Hepatocyte (in vitro differentiated cells): ENCODE measurements at regions not wholly inside any gene's neighbourhood (a gene's known extent, or its start where the extent isn't known, plus 50 kb on each side); places are given as distances from the start of the nearest gene placed in this dataset.

Experiments used
- DNase-seq: peaks from one replicate; pipeline ENCODE4 v3.0.0-alpha.2; 2016; ENCODE audit warnings: low spot score
- H2AFZ ChIP-seq: fragments of 200-600 bp; sonication (generic); 2 replicates; pipeline ENCODE4 v1.6.0; 2016; ENCODE audit warnings: antibody characterized with exemption, mild to moderate bottlenecking
- H3K27ac ChIP-seq: fragments of 200-600 bp; sonication (generic); 2 replicates; pipeline ENCODE4 v1.5.1; 2016; ENCODE audit warnings: mild to moderate bottlenecking
- H3K27me3 ChIP-seq: fragments of 200-600 bp; sonication (generic); 2 replicates; pipeline ENCODE4 v1.6.1; 2016
- H3K36me3 ChIP-seq: fragments of 200-600 bp; sonication (generic); replicated peaks from 2 replicates; pipeline ENCODE4 v1.5.1; 2016; ENCODE audit warnings: low read depth; ENCODE audit not compliant: insufficient read depth
- H3K4me1 ChIP-seq: fragments of 200-600 bp; sonication (generic); 2 replicates; pipeline ENCODE4 v1.5.1; 2016; ENCODE audit warnings: mild to moderate bottlenecking, moderate library complexity; ENCODE audit not compliant: insufficient read depth
- H3K4me2 ChIP-seq: fragments of 200-600 bp; sonication (generic); 2 replicates; pipeline ENCODE4 v1.6.0; 2016
- H3K4me3 ChIP-seq: fragments of 200-600 bp; sonication (generic); 2 replicates; pipeline ENCODE4 v1.5.1; 2016; ENCODE audit warnings: mild to moderate bottlenecking
- H3K79me2 ChIP-seq: fragments of 200-600 bp; sonication (generic); 2 replicates; pipeline ENCODE4 v1.6.0; 2017; ENCODE audit warnings: mild to moderate bottlenecking
- H3K9me2 ChIP-seq: fragments of 200-600 bp; sonication (generic); replicated peaks from 2 replicates; pipeline ENCODE4 v1.6.0; 2017; ENCODE audit warnings: mild to moderate bottlenecking; ENCODE audit not compliant: insufficient read depth
- H3K9me3 ChIP-seq: fragments of 200-600 bp; sonication (generic); 2 replicates; pipeline ENCODE4 v1.5.1; 2016; ENCODE audit warnings: low read depth, mild to moderate bottlenecking
- H4K20me1 ChIP-seq: fragments of 200-600 bp; sonication (generic); 2 replicates; pipeline ENCODE4 v1.6.0; 2016; ENCODE audit warnings: mild to moderate bottlenecking; ENCODE audit not compliant: insufficient read depth, poor library complexity, severe bottlenecking
- EZH2 ChIP-seq: fragments of 200-600 bp; sonication (generic); IDR thresholded peaks from 2 replicates; pipeline ENCODE4 v1.6.1; 2016; ENCODE audit warnings: antibody characterized with exemption, mild to moderate bottlenecking, borderline replicate concordance
- EZH2phosphoT487 ChIP-seq: fragments of 200-600 bp; sonication (generic); IDR thresholded peaks from one replicate; pipeline ENCODE4 v1.6.1; 2018; ENCODE audit warnings: antibody characterized with exemption, mild to moderate bottlenecking, low read depth, moderate library complexity; ENCODE audit not compliant: unreplicated experiment, severe bottlenecking
- WGBS: methylation state at CpG from one replicate; pipeline ENCODE4 v1.1.6; 2016; ENCODE audit warnings: low lambda C conversion rate; ENCODE audit errors: missing lambda C conversion rate; 5-methylcytosine and 5-hydroxymethylcytosine counted together
- TF ChIP-seq, protein P1 (sequence below): fragments of 200-600 bp; sonication (generic); IDR thresholded peaks from 2 replicates; pipeline ENCODE4 v1.5.1; 2016; ENCODE audit warnings: antibody characterized with exemption, mild to moderate bottlenecking; ENCODE audit not compliant: poor library complexity

DNA sequence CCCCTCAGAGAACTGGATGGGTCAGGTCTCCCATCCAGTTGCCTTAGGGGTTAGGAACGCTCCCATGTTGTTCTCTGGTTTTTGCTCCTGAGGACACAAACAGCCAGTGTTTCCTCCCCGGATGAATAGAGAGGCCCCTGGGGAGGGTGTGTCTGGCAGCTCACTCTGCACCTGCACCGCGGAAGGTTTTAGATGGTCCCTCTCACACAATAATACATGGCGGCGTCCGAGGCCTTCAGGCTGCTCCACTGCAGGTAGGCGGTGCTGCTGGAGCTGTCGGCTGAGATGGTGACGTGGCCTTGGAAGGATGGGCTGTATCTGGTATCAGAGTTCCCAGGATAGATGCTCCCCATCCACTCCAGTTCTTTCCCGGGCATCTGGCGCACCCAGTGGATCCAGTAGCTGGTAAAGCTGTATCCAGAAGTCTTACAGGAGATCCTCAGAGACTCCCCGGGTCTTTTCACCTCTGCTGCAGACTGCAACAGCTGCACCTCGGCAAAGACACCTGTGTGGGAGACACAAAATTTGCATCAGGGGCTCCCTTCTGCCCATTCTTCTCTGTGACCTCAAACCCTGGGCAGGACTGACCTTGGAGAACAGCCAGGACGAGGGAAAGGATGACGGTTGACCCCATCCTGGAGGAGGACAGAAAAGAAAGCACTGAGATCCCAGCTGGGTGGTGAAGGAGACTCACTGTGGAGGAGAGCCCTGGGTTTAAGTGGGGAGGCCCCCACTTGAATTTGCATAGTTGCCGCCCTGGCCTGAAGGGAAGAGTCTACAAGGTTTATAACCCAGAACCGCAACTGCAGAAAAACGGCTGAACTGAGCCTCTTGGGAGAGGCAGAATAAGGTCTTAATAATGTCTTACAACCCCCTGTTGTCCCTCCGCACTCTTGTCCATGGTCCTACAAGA, 1324.8 kb downstream of the TMEM121 start:
- Histone ChIP-seq H3K9me3 (no peaks in the 10 kb centered on the region), H2AFZ (no peak overlapping the region), H3K36me3 (no peaks in the 10 kb centered on the region), H3K27ac (no peak overlapping the region), H3K4me3 (no peak overlapping the region), H3K79me2 (no peaks in the 10 kb centered on the region), H3K4me2 (no peak overlapping the region), H3K27me3 (no peaks in the 10 kb centered on the region), H3K4me1 (no peaks in the 10 kb centered on the region), H4K20me1 (no peaks in the 10 kb centered on the region), H3K9me2 (no peaks in the 10 kb centered on the region)
- WGBS: 81% methylated on average over 20 of the region's 20 CpGs
- DNase-seq: no peak
- TF ChIP-seq EZH2phosphoT487 (no peak), EZH2 (no peak)
- TF ChIP-seq, protein P1, sequence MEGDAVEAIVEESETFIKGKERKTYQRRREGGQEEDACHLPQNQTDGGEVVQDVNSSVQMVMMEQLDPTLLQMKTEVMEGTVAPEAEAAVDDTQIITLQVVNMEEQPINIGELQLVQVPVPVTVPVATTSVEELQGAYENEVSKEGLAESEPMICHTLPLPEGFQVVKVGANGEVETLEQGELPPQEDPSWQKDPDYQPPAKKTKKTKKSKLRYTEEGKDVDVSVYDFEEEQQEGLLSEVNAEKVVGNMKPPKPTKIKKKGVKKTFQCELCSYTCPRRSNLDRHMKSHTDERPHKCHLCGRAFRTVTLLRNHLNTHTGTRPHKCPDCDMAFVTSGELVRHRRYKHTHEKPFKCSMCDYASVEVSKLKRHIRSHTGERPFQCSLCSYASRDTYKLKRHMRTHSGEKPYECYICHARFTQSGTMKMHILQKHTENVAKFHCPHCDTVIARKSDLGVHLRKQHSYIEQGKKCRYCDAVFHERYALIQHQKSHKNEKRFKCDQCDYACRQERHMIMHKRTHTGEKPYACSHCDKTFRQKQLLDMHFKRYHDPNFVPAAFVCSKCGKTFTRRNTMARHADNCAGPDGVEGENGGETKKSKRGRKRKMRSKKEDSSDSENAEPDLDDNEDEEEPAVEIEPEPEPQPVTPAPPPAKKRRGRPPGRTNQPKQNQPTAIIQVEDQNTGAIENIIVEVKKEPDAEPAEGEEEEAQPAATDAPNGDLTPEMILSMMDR: no peak

DNA sequence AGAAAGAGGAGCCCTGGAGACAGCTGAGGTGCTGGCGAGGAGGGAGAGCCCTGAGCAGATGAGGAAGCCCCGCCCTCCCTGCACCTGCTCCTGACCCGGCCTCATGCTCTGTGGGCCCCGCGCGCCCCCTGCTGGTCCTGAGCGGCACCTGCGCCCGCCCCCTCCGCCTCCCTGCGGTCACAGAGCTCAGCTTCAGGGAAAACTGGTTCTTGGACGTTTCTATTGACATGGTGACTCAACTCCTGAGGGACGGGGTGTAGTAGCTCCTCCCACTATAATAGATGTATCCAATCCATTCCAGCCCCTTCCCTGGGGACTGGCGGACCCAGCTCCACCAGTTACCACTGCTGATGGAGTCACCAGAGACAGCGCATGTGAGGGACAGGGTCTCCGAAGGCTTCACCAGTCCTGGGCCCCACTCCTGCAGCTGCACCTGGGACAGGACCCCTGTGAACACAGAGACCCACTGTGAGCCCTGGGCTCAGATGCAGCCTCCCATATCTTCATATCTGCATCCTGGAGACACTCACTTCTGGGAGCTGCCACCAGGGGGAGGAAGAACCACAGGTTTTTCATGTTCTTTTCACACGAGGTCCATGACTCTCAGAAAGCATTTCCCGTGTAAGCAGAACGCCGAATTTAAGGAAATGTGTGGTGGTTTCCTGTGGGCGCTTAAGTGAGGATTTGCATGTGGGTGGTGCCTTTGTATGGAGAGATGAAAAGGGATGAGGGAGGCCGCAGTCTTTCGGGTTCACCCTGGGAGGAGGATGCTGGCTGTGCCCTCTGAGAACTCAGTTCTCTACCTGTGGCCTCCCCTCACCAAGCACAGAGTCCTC, 1346.4 kb downstream of the TMEM121 start:
- Histone ChIP-seq H3K4me1 (no peaks in the 10 kb centered on the region), H3K79me2 (no peaks in the 10 kb centered on the region), H3K9me2 (no peaks in the 10 kb centered on the region), H3K36me3 (no peaks in the 10 kb centered on the region), H3K4me2 (no peak overlapping the region), H3K9me3 (no peaks in the 10 kb centered on the region), H2AFZ (no peak overlapping the region), H3K27ac (no peak overlapping the region), H3K4me3 (no peak overlapping the region), H3K27me3 (no peaks in the 10 kb centered on the region), H4K20me1 (no peaks in the 10 kb centered on the region)
- no peak for DNase-seq
- TF ChIP-seq, protein P1: no peak
- TF ChIP-seq EZH2phosphoT487: no peak
- no peak for TF ChIP-seq EZH2
- WGBS: 80% methylated on average over 19 of the region's 23 CpGs

DNA sequence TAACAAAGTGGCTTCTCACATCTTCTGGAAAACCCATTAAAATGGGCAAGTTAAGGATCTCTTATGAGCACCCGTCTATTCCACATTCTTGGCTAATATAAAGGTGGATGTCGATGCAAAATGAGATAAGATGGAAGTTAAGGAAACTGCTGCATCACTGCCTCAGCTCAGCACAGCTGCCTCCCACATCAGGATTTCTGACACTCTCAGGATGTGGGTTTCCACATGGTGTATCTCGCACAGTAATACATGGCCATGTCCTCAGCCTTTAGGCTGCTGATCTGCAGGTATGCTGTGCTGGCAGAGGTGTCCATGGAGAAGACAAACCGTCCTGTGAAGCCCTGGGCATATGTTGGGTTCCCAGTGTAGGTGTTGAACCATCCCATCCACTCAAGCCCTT, 1348.0 kb downstream of the TMEM121 start:
- H3K27ac ChIP-seq: no peak overlapping the region
- H3K4me1 ChIP-seq: no peaks in the 10 kb centered on the region
- H4K20me1 ChIP-seq: no peaks in the 10 kb centered on the region
- H3K36me3 ChIP-seq: no peaks in the 10 kb centered on the region
- TF ChIP-seq, protein P1: no peak
- no peak for TF ChIP-seq EZH2
- TF ChIP-seq EZH2phosphoT487: no peak
- WGBS: 57% methylated on average over 4 of the region's 4 CpGs
- H2AFZ ChIP-seq: no peak overlapping the region
- H3K9me2 ChIP-seq: no peaks in the 10 kb centered on the region
- H3K27me3 ChIP-seq: no peaks in the 10 kb centered on the region
- H3K79me2 ChIP-seq: no peaks in the 10 kb centered on the region
- H3K9me3 ChIP-seq: no peaks in the 10 kb centered on the region
- H3K4me3 ChIP-seq: no peak overlapping the region
- no peak overlapping the region for H3K4me2 ChIP-seq
- DNase-seq: no peak
